HG02885 (cell line): ENCODE measurements at regions not wholly inside any gene's neighbourhood (a gene's known extent, or its start where the extent isn't known, plus 50 kb on each side); places are given as distances from the start of the nearest gene placed in this dataset.
"Not testable (repeated sequence)": the region's sequence is repeated elsewhere in the genome, so short reads cannot be mapped to it uniquely, and the experiment has no call there.

Experiments used
- ATAC-seq: cut with Tn5 transposase; IDR thresholded peaks from one replicate; pipeline ENCODE4 v1.9.1; 2021; ENCODE audit warnings: mild to moderate bottlenecking; ENCODE audit not compliant: unreplicated experiment, poor library complexity

DNA sequence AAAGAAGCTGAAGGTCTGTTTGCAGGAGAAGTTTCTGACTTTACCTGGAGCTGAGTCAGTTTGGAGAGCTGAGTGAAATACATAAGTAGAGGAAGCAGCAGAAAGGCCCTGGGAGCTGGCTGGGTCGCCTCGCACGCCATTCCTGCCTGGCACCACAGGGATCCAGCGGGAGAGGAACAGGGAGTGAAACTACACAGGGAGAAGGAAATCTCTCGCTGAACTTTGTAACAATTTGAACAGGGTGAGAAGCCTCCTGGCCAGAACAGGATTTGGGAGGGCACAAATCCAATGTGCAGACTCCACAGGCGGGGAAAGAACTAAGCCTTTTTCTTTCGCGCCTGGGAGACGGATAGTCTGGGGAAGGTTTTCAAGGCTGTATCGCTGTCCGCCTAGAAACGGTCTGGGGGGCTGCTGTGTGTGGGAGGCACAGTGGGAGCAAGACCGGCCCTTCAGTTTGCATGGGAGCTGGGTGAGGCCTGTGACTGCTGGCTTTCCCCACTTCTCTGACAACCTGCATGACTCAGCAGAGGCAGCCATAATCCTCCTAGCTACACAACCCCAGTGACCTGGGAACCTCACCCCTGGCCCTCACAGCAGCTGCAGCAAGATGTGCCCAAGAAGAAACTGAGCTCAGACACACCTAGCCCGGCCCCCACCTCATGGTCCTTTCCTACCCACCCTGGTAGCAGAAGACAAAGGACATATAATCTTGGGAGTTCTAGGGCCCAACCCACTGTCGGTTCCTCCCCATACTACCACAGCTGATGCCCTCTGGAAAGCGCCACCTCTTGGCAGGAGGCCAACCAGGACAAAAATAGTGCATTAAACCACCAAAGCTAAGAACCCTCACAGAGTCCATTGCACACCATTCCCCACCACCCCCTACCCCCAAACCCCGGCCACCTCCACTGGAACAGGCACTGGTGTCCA is 778.6 kb downstream of the KCNJ2 start:
- no peak for ATAC-seq

GRCh38 chr17:70953140-70953539 is 783.8 kb downstream of the KCNJ2 start:
- not testable (repeated sequence) for ATAC-seq

- no peak for ATAC-seq
Observed at GRCh38 chr17:70955441-70955840, 786.1 kb downstream of the KCNJ2 start.

GRCh38 chr17:70956726-70957125 is 787.4 kb downstream of the KCNJ2 start:
- ATAC-seq, result no peak

DNA sequence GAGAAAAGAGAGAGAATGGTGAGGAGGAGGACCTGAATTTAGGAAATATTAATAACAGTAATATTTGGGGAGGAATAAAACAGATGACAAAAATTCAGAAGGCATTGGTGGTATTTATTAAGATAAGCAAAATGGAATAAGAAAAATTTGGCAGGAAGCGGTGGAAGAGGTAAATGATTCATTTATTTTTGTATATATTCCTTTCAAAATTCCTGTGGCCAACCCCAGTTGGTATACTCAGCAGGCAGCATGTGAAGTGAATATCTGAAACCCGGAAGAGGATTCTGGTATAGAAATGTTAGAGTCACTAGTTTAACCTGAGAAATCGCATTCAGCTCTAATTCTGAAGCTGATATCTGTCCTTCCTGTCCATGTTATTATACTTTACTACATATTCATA is 792.0 kb downstream of the KCNJ2 start:
- ATAC-seq, result no peak

- ATAC-seq, result no peak
Observed at GRCh38 chr17:70968302-70968701, 799.0 kb downstream of the KCNJ2 start.

DNA sequence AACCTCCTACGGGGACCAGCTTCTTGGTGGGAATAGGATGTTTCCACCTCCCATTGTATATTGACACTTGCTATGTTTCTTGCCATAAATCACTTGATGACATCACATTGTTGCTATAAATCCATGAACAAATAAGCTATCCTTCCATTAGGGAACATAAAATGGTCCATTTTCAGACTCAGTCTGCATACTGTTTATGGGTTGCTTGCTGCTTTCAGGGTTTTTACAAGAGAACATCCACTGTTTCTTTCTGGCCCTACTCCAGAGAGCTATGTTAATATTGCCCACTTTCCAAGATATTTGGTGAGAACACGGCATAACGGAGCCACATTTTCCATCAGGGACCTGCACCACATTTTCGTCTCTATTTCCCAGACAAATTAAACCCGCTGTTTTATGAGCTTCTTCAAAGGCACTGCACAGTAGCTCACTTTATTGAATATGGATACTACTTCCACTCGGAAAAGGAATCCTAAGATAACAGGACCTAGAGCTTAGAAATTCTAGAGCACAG is 800.2 kb downstream of the KCNJ2 start:
- no peak for ATAC-seq

DNA sequence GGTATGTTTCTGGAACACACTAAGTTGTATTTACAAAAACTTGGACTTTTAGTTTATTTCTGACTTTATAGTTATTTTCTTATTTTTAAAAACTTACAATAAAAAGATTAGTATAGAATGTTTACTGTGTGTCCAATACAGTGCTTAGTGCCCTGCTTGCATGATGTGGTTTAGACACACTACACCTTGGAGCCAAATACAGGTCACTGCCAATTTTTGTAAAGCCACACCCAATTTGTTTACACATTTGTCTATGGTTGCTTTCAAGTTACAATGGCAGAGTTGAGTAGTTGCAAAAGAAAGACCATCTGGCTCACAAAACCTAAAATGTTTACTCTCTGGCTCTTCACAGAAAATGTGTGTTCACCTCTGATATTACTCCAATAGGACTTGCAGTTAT is 807.1 kb downstream of the KCNJ2 start:
- no peak for ATAC-seq

GRCh38 chr17:70984873-70985272 is 815.5 kb downstream of the KCNJ2 start:
- ATAC-seq, result no peak

DNA sequence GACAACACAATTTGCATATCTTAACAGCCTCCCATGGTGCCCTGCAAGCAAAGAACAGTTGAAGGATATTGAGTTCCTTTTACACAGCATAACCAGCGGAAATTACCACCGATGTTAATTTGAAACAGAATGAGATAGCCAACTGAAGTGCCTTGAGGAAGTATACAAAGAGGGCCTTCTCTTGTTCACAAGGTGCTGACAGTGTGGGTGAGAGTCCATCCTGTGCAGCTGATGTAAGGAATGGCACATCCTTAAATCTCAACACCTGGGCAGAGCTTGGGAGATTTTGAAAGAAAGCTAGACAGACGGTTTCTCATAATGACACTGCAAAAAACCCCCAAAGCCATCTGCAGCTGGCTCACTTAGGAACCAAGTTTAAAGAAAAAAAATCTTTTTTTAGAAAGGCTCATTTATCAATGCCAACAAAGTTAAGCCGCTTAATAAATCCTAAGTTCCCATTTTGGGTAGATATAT is 818.6 kb downstream of the KCNJ2 start:
- peak; percentile 77 for ATAC-seq

DNA sequence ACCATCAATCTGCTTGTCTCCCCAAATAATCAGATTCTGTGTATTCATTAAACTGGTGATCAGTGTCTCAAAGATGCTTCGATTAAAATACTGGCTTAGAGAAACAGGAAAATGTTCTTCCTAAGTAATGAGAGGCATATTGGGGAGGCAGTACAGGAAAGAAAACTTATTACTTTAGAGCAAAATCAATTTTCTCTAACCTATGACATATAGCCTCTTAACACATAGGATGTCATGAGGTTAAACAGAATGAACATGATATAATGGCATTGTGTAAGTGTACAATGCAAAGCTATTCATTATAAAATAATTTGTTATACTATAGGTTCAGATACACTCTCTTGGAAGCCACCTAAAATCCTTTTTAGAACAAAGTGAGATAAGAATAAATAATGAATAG is 819.3 kb downstream of the KCNJ2 start:
- ATAC-seq, result no peak

DNA sequence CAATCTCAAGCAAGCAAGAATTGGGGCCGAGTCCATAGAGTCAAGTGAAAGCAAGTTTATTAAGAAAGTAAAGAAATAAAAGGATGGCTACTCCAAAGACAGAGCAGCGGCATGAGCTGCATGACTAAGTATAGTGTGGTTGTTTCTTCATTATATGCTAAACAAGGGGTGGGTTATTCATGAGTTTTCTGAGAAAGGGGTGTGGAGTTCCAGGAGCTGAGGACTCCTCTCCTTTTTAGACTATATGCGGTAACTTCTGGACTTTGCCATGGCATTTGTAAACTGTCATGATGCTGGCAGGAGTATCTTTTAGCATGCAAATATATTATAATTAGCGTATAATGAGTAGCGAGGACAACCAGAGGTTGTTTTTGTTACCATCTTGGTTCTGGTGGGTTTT is 819.9 kb downstream of the KCNJ2 start:
- no peak for ATAC-seq

DNA sequence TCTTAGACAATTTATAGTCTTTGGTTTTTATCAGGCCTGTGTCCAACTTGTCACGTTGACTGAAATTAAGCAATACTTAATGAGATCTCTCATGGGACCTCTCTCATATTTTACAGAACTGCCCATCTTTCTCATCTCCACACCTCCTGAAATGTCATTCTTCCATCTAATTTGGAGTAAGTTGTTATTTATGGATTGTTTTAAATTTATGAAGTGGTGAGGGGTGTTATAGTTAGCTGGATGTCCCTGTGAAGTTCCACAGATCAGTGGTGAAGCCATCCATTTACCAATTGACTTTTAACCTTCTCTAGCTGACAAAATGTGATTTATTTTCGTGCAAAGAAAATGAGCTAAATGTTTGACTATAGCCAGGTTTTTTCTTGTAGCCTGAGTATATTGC is 824.9 kb downstream of the KCNJ2 start:
- no peak for ATAC-seq

DNA sequence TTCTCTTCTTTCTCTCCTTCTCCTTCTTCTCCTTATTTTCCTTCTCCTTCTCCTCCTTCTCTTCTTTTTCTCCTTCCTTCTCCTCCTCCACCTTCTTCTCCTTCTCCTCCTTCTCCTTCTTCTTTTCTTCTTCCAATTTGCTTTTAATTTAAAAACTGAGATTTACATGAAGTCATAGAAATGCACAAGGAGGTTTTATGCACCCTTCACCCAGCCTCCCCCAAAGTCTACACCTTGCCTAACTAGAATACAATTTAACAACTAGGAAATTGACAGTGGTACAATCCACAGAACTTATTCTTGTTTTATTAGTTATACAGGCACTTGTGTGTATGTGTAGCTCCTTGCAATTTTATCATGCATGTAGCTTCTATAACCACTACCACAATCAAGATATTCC is 826.7 kb downstream of the KCNJ2 start:
- ATAC-seq, result no peak

GRCh38 chr17:71003736-71004135 is 834.4 kb downstream of the KCNJ2 start:
- ATAC-seq, result no peak

DNA sequence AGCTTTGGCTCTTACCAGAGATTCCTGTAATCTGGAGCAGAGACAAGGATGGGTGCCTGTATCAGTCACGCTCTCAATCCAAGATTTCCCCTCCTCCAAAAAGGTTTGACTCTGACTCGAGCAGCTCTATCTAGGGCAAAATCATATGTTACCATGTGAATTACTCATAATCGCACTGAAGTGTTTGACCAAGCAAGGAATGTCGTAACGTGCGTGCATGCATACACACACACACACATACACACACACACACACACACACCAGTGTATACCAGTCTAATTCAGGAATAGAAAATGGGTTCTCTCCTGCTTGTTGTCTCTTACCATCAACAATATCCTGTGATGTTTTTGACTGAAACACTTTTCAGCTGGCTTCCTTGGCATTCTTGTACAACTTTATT is 835.1 kb downstream of the KCNJ2 start:
- ATAC-seq, result no peak

- no peak for ATAC-seq
Observed at GRCh38 chr17:71011391-71011790, 842.1 kb downstream of the KCNJ2 start.

- ATAC-seq, result no peak
Observed at GRCh38 chr17:71019699-71020098, 850.4 kb downstream of the KCNJ2 start.

DNA sequence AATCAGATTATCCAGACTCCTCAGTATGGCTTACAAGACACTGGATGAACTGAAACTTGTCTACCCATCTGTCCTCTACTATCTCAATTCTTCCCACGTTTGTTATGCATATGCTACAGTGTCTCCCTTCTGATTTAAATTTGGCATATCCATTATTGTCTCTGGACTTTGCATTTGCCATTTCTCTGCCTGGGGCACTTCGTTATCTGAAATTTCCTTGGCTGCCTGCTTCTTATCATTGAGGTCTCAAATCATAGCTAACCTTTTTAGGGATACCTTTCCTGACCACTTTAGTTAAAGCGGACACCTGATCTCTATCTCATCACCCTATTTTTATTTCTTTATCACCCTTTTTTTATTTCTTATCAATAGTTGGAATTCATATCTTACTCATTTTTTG is 853.4 kb downstream of the KCNJ2 start:
- no peak for ATAC-seq

DNA sequence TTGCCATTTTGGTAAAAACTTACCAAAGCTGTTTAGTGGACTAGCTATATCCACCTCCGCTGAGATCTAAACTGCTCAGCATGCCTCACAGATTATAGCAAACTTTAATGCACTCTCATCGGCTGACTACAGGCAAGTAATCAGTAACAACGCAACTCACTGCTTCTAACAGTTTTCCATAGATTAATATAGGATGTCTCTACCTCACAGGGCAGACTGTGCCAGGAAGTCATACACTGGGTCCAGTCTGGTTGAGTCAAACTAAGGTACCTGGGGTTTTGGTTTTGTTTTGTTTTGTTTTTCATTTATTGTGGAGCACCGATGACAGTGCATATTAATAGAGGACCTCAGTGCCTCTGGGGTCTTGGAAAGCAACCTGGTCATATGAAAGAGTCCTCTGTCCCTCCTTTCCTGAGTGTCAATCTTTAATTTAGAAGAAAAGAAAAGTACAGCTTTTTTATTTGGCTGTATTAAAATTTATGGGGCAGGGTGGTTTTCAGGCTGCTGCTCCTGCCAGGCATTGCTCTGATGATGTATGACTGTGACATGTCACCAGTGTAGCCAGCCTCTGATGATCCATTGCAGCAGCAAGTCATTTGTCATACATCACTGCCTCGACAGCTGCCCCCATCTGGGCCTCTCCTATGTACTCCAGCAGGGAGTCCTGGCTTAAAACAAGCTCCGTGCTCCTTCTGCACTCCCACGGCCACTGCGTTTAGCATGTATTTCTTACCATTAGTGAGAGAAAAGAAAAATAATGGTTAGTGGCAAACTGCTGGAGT is 854.1 kb downstream of the KCNJ2 start:
- no peak for ATAC-seq

DNA sequence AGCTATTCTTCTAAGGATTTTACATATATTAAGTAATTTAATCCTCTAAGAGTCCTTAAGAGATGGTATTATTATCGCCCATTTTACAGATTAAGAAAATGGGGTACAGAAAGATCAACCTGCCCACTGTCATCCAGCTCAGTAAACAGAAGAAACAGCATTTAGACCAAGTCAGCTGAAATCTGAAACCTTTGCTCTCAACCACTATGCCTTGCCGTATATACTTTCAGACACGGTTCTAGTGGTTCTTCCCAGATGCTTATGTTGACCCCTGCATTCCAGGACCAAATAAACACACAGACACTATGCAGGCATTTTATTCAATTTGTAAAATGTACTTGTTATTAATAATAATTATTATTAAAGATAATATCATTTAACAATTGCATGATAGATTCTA is 854.8 kb downstream of the KCNJ2 start:
- ATAC-seq, result no peak
